A549 (cell line): ENCODE measurements at regions not wholly inside any gene's neighbourhood (a gene's known extent, or its start where the extent isn't known, plus 50 kb on each side); places are given as distances from the start of the nearest gene placed in this dataset.

Experiments
- CTCF ChIP-seq: fragments of >200 bp; sonication (Bioruptor Twin); formaldehyde crosslinking; IDR thresholded peaks from 3 replicates; pipeline ENCODE4 v1.5.1; 2016
- HEYL ChIP-seq: fragments of 250-450 bp; sonication (Bioruptor Pico); IDR thresholded peaks from 2 replicates; pipeline ENCODE4 v1.8.0; 2021; ENCODE audit warnings: mild to moderate bottlenecking, moderate library complexity
- JUN ChIP-seq, 2 experiments: fragments of >200 bp; sonication (Bioruptor Twin); formaldehyde crosslinking; IDR thresholded peaks; 2 replicates in 1 of 2; 3 replicates in 1 of 2; pipeline ENCODE4 v1.6.1; 2016 to 2017
- MAX ChIP-seq: IDR thresholded peaks from 2 replicates; pipeline ENCODE4 v1.6.1; 2012
- POLR2A ChIP-seq: IDR thresholded peaks from 2 replicates; pipeline ENCODE4 v1.6.1; 2012; ENCODE audit warnings: mild to moderate bottlenecking, low read length

DNA sequence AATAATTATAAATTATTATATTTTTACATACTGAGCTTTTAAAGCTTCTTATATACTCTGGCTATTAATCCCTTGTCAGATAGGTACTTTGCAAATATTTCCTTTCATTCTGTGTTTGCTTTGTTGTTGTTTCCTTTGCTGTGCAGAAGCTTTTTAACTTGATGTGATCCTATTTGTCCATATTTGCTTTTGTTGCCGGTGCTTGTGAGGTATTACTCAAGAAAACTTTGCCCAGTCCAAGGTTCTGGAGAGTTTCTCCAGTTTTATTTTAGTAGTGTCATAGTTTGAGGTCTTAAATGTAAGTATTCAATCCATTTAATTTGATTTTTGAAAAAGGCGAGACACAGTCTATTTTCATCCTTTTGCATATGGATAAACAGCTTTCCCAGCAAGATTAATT, 1319.9 kb upstream of the PRR20A start:
- TF ChIP-seq CTCF, result no peak
- TF ChIP-seq JUN (IDR thresholded peaks at IDR 0.05), result no peak
- no peak for TF ChIP-seq MAX
- TF ChIP-seq POLR2A, result no peak
- no peak for TF ChIP-seq HEYL
